Fibroblast of lung (primary cell): ENCODE measurements at regions not wholly inside any gene's neighbourhood (a gene's known extent, or its start where the extent isn't known, plus 50 kb on each side); places are given as distances from the start of the nearest gene placed in this dataset.

Experiments used
- CTCF ChIP-seq, 2 donors: IDR thresholded peaks in 1 of 2; conservative IDR thresholded peaks in 1 of 2; 1 replicate in 1 of 2; 2 replicates in 1 of 2; pipeline ENCODE4 v1.5.1; 2011 to 2012; ENCODE audit warnings: low read length in 2 of 2, control low read depth in 1 of 2, inconsistent platforms in 1 of 2, low read depth in 1 of 2, mild to moderate bottlenecking in 1 of 2
- EZH2 ChIP-seq: IDR thresholded peaks from 2 replicates; pipeline ENCODE4 v1.5.1; 2012; ENCODE audit warnings: low read length, control low read depth, mild to moderate bottlenecking; ENCODE audit errors: missing control alignments

GRCh38 chr13:64758521-64759244, 2471.5 kb downstream of the PCDH9 start:
- TF ChIP-seq CTCF (conservative IDR thresholded peaks at IDR 0.05 in 1 of 2, IDR thresholded peaks at IDR 0.05 in 1 of 2; ENCODE audit: low read depth in 1 of 2, low read length in 2 of 2) (no peak), EZH2 (no peak)
